ENCODE measurements at regions not wholly inside any gene's neighbourhood (a gene's known extent, or its start where the extent isn't known, plus 50 kb on each side); places are given as distances from the start of the nearest gene placed in this dataset.

DNA sequence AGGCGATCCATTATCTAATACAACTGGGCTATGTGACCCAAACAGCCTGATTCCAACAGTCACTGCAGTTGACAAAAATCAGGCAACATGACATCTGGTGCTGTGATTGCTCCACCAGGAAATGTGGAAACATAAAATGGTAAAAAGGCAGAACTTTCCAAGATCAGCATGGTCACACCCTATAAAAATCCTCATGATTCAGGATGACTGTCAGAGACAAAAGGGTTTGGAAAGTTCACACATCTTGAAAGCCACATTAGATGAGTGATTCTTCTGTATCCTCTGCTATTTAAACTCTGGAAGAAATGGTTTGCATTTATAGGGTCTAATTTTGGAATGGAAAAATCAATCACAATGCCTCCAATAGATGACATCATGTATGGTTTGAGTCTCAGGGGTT is 662.6 kb upstream of the IGFBP3 start:
- H3K36me3 ChIP-seq (ENCODE audit: control insufficient read depth in 4 of 4, insufficient read depth in 3 of 4, low read depth in 1 of 4, low read length in 3 of 4): no peaks in the 10 kb centered on the region
- no peak overlapping the region for H3K9ac ChIP-seq (ENCODE audit: low read depth in 1 of 2, low read length in 2 of 2)
- no peak overlapping the region for H3K4me3 ChIP-seq (ENCODE audit: low read depth in 1 of 3, low read length in 3 of 3)
- DNase-seq (ENCODE audit: low spot score): no peak
- no peaks in the 10 kb centered on the region for H3K9me3 ChIP-seq (ENCODE audit: control insufficient read depth in 4 of 4, low read length in 3 of 4)
- 90% methylated on average over 1 of the region's 1 CpG for WGBS
- no peaks in the 10 kb centered on the region for H3K27me3 ChIP-seq (ENCODE audit: control insufficient read depth in 4 of 4, insufficient read depth in 4 of 4, low read length in 3 of 4)
- TF ChIP-seq, protein P1, sequence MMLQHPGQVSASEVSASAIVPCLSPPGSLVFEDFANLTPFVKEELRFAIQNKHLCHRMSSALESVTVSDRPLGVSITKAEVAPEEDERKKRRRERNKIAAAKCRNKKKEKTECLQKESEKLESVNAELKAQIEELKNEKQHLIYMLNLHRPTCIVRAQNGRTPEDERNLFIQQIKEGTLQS (IDR thresholded peaks at IDR 0.05): no peak
- no peak for TF ChIP-seq NR2F2 (IDR thresholded peaks at IDR 0.05)
- TF ChIP-seq JUND (IDR thresholded peaks at IDR 0.05): no peak
- no peak for TF ChIP-seq FOXA2 (IDR thresholded peaks at IDR 0.05)
- TF ChIP-seq, protein P2, sequence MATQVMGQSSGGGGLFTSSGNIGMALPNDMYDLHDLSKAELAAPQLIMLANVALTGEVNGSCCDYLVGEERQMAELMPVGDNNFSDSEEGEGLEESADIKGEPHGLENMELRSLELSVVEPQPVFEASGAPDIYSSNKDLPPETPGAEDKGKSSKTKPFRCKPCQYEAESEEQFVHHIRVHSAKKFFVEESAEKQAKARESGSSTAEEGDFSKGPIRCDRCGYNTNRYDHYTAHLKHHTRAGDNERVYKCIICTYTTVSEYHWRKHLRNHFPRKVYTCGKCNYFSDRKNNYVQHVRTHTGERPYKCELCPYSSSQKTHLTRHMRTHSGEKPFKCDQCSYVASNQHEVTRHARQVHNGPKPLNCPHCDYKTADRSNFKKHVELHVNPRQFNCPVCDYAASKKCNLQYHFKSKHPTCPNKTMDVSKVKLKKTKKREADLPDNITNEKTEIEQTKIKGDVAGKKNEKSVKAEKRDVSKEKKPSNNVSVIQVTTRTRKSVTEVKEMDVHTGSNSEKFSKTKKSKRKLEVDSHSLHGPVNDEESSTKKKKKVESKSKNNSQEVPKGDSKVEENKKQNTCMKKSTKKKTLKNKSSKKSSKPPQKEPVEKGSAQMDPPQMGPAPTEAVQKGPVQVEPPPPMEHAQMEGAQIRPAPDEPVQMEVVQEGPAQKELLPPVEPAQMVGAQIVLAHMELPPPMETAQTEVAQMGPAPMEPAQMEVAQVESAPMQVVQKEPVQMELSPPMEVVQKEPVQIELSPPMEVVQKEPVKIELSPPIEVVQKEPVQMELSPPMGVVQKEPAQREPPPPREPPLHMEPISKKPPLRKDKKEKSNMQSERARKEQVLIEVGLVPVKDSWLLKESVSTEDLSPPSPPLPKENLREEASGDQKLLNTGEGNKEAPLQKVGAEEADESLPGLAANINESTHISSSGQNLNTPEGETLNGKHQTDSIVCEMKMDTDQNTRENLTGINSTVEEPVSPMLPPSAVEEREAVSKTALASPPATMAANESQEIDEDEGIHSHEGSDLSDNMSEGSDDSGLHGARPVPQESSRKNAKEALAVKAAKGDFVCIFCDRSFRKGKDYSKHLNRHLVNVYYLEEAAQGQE (IDR thresholded peaks at IDR 0.05): no peak
- TF ChIP-seq, protein P3, sequence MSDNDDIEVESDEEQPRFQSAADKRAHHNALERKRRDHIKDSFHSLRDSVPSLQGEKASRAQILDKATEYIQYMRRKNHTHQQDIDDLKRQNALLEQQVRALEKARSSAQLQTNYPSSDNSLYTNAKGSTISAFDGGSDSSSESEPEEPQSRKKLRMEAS (IDR thresholded peaks at IDR 0.05): no peak
- no peak for TF ChIP-seq RXRA (IDR thresholded peaks at IDR 0.05)
- TF ChIP-seq, protein P4, sequence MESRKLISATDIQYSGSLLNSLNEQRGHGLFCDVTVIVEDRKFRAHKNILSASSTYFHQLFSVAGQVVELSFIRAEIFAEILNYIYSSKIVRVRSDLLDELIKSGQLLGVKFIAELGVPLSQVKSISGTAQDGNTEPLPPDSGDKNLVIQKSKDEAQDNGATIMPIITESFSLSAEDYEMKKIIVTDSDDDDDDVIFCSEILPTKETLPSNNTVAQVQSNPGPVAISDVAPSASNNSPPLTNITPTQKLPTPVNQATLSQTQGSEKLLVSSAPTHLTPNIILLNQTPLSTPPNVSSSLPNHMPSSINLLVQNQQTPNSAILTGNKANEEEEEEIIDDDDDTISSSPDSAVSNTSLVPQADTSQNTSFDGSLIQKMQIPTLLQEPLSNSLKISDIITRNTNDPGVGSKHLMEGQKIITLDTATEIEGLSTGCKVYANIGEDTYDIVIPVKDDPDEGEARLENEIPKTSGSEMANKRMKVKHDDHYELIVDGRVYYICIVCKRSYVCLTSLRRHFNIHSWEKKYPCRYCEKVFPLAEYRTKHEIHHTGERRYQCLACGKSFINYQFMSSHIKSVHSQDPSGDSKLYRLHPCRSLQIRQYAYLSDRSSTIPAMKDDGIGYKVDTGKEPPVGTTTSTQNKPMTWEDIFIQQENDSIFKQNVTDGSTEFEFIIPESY (IDR thresholded peaks at IDR 0.05): no peak
- no peak overlapping the region for H3K27ac ChIP-seq (ENCODE audit: low read depth in 1 of 2, low read length in 2 of 2)
- H3K4me1 ChIP-seq (ENCODE audit: control insufficient read depth in 4 of 4, insufficient read depth in 4 of 4, low read length in 3 of 4): no peaks in the 10 kb centered on the region

DNA sequence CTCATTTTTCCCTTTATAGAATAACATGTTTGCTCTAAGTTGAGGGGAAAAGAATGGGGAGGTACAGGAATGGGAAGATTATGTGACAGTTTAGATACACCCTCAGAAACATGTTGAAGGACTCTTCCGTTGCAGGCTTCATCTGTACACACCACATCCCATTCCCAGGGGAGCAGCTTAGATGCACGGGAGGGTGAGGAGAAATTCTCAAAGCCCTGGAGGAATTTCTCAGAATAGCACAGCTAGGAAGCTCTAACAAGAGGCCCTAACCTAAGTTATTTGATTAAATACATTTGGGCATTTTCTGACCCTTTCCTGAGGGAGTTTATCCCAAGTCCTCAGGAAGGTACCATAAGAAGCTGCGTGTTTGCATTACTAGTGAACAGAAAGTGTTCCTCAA is 660.2 kb upstream of the IGFBP3 start:
- H3K9me3 ChIP-seq (ENCODE audit: control insufficient read depth in 4 of 4, low read length in 3 of 4): no peaks in the 10 kb centered on the region
- no peak overlapping the region for H3K27ac ChIP-seq (ENCODE audit: low read depth in 1 of 2, low read length in 2 of 2)
- 94% methylated on average over 3 of the region's 3 CpGs for WGBS
- TF ChIP-seq, protein P4 (IDR thresholded peaks at IDR 0.05): no peak
- TF ChIP-seq TAF1 (conservative IDR thresholded peaks at IDR 0.05) (no peak), SP1 (IDR thresholded peaks at IDR 0.05) (no peak), FOXA1 (IDR thresholded peaks at IDR 0.05) (no peak), NR2F2 (IDR thresholded peaks at IDR 0.05) (no peak)
- no peaks in the 10 kb centered on the region for H3K4me1 ChIP-seq (ENCODE audit: control insufficient read depth in 4 of 4, insufficient read depth in 4 of 4, low read length in 3 of 4)
- H3K36me3 ChIP-seq (ENCODE audit: control insufficient read depth in 4 of 4, insufficient read depth in 3 of 4, low read depth in 1 of 4, low read length in 3 of 4): no peaks in the 10 kb centered on the region
- H3K4me3 ChIP-seq (ENCODE audit: low read depth in 1 of 3, low read length in 3 of 3): no peak overlapping the region
- no peak for DNase-seq (ENCODE audit: low spot score)
- no peak overlapping the region for H3K9ac ChIP-seq (ENCODE audit: low read depth in 1 of 2, low read length in 2 of 2)
- H3K27me3 ChIP-seq (ENCODE audit: control insufficient read depth in 4 of 4, insufficient read depth in 4 of 4, low read length in 3 of 4): no peaks in the 10 kb centered on the region

Measured in liver (tissue), 7 donors.